ENCODE measurements at regions not wholly inside any gene's neighbourhood (a gene's known extent, or its start where the extent isn't known, plus 50 kb on each side); places are given as distances from the start of the nearest gene placed in this dataset.

DNA sequence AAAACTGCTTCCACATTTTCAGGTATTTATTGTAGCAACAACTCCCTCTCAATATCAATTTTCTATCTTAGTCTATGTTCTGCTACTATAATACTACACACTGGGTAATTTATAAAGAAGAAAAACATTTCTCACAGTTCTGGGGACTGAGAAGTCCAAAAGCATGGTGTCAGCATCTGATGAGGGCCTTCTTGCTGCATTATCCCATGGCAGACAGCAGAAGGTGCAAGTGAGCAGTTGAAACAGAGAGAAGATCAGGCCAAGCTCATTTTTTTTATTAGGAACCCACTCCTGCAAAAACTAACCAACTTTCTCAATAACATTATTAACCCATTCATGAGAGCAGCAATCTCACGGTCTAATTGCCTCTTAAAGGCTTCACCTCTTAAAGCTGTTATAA, 376.0 kb downstream of the RAB28 start:
- DNase-seq (ENCODE audit: low spot score), result no peak
- Histone ChIP-seq H3K4me1 (ENCODE audit: insufficient read depth) (no peaks in the 10 kb centered on the region; the same call in 1 of the 2 replicates), H4K20me1 (replicated peaks; ENCODE audit: insufficient read depth) (no peaks in the 10 kb centered on the region), H2AFZ (no peak overlapping the region), H3K4me2 (no peak overlapping the region), H3K36me3 (ENCODE audit: insufficient read depth) (no peaks in the 10 kb centered on the region), H3K27me3 (ENCODE audit: insufficient read depth) (no peaks in the 10 kb centered on the region), H3K27ac (ENCODE audit: low read depth) (no peak overlapping the region), H3F3A (replicated peaks; ENCODE audit: low read depth) (no peaks in the 10 kb centered on the region), H3K79me2 (replicated peaks; ENCODE audit: insufficient read depth) (no peaks in the 10 kb centered on the region), H3K9me2 (ENCODE audit: insufficient read depth) (0 out of 2 replicates have a peak, but pooled peaks cover 3% of the 10 kb centered on the region), H3K4me3 (no peak overlapping the region)
- Mint-ChIP-seq H3K36me3 (ENCODE audit: low read depth) (peaks cover 10% of the 10 kb centered on the region), H3K27ac (no peak overlapping the region), H3K27me3 (ENCODE audit: insufficient read depth, low read depth, poor library complexity) (peaks cover 2% of the 10 kb centered on the region), H3K4me3 (no peak overlapping the region), H3K4me1 (no peaks in the 10 kb centered on the region), H3K9me3 (peaks cover 20% of the 10 kb centered on the region)
- ATAC-seq, result no peak
- TF ChIP-seq EZH2phosphoT487 (IDR thresholded peaks at IDR 0.05; ENCODE audit: unreplicated experiment), result no peak
- TF ChIP-seq, protein P1, sequence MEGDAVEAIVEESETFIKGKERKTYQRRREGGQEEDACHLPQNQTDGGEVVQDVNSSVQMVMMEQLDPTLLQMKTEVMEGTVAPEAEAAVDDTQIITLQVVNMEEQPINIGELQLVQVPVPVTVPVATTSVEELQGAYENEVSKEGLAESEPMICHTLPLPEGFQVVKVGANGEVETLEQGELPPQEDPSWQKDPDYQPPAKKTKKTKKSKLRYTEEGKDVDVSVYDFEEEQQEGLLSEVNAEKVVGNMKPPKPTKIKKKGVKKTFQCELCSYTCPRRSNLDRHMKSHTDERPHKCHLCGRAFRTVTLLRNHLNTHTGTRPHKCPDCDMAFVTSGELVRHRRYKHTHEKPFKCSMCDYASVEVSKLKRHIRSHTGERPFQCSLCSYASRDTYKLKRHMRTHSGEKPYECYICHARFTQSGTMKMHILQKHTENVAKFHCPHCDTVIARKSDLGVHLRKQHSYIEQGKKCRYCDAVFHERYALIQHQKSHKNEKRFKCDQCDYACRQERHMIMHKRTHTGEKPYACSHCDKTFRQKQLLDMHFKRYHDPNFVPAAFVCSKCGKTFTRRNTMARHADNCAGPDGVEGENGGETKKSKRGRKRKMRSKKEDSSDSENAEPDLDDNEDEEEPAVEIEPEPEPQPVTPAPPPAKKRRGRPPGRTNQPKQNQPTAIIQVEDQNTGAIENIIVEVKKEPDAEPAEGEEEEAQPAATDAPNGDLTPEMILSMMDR (conservative IDR thresholded peaks at IDR 0.05; ENCODE audit: low read depth in 2 of 2), result peak; percentile 26 to 33

DNA sequence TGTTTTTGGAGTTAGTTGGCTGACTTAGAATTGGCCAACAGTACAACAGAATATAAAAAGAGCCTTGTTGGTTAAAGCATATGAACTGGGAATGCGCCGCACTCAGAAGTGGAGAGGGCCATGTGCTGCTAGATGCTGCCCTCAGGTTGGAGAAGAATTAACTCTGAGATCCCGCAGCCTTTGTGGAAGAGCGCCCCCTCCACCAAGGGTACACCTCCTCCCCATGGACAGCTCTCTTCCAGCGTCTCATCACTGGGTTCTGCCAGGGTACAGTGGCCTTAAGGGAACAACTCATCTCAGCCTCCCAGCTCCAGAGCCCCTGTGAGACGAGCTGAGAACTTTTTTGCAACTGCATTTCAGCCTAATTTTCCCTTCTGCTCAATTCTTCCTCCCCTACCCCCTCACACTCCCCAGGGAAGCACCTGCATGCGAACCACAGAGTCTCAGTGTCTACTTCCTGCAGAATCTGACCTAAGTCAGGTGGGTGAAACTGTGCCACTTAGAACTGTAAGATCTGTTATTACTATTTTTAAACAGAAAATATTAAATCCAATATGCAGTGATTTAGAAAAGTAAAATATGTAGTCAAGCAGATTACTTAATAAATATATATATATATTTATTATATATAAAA, 380.6 kb downstream of the RAB28 start:
- H2AFZ ChIP-seq, result peak overlapping the region; percentile 52; the same call in 1 of the 2 replicates
- H3K4me3 ChIP-seq, result no peak overlapping the region
- TF ChIP-seq EZH2phosphoT487 (IDR thresholded peaks at IDR 0.05; ENCODE audit: unreplicated experiment) (no peak), JUNB (IDR thresholded peaks at IDR 0.05; ENCODE audit: unreplicated experiment) (no peak)
- TF ChIP-seq, protein P1 (conservative IDR thresholded peaks at IDR 0.05; ENCODE audit: low read depth in 2 of 2), result peak; percentile 26 to 58; a peak in 3 of 4 replicates
- no peaks in the 10 kb centered on the region for H3K4me1 Mint-ChIP-seq
- peaks cover 2% of the 10 kb centered on the region for H3K27me3 Mint-ChIP-seq (ENCODE audit: insufficient read depth, low read depth, poor library complexity)
- no peaks in the 10 kb centered on the region for H4K20me1 ChIP-seq (replicated peaks; ENCODE audit: insufficient read depth)
- H3K9me3 Mint-ChIP-seq, result peaks cover 20% of the 10 kb centered on the region
- H3K27ac Mint-ChIP-seq, result no peak overlapping the region
- H3K27ac ChIP-seq (ENCODE audit: low read depth), result no peak overlapping the region
- H3K4me3 Mint-ChIP-seq, result no peak overlapping the region
- 0 out of 2 replicates have a peak, but pooled peaks cover 3% of the 10 kb centered on the region for H3K9me2 ChIP-seq (ENCODE audit: insufficient read depth)
- no peaks in the 10 kb centered on the region for H3F3A ChIP-seq (replicated peaks; ENCODE audit: low read depth)
- peak; percentile 40 for DNase-seq (ENCODE audit: low spot score)
- no peak overlapping the region for H3K4me2 ChIP-seq
- no peaks in the 10 kb centered on the region for H3K79me2 ChIP-seq (replicated peaks; ENCODE audit: insufficient read depth)
- no peaks in the 10 kb centered on the region for H3K36me3 ChIP-seq (ENCODE audit: insufficient read depth)
- H3K27me3 ChIP-seq (ENCODE audit: insufficient read depth), result no peaks in the 10 kb centered on the region
- H3K36me3 Mint-ChIP-seq (ENCODE audit: low read depth), result peaks cover 10% of the 10 kb centered on the region
- no peaks in the 10 kb centered on the region for H3K4me1 ChIP-seq (ENCODE audit: insufficient read depth)
- peak; percentile 76 for ATAC-seq
